OCI-LY3 (cell line): ENCODE measurements at regions not wholly inside any gene's neighbourhood (a gene's known extent, or its start where the extent isn't known, plus 50 kb on each side); places are given as distances from the start of the nearest gene placed in this dataset.

Experiments
- CTCF ChIP-seq: fragments of 200-600, 300-600 bp; sonication (generic); IDR thresholded peaks from 2 replicates; pipeline ENCODE4 v1.5.1; 2014; ENCODE audit warnings: antibody characterized with exemption, low read length, low read depth
- EZH2phosphoT487 ChIP-seq: fragments of 200-600 bp; shearing (Covaris generic); IDR thresholded peaks from 2 replicates; pipeline ENCODE4 v1.6.1; 2018; ENCODE audit warnings: antibody characterized with exemption, mixed run types, low read depth

GRCh38 chr16:55047331-55047730, 116.7 kb downstream of the IRX5 start:
- TF ChIP-seq CTCF (no peak), EZH2phosphoT487 (no peak)
